T-helper 2 cell treated with Interferon-gamma antibody and Interleukin-4, amounts not matched to agents 5 μg/mL and 100 μg/mL, for 36 hours (primary cell): ENCODE measurements at regions not wholly inside any gene's neighbourhood (a gene's known extent, or its start where the extent isn't known, plus 50 kb on each side); places are given as distances from the start of the nearest gene placed in this dataset.
"Not testable (repeated sequence)": the region's sequence is repeated elsewhere in the genome, so short reads cannot be mapped to it uniquely, and the experiment has no call there.

Experiments used
- DNase-seq: peaks from one replicate; pipeline ENCODE4 v3.0.0; 2021; ENCODE audit warnings: low spot score
- H3K27ac Mint-ChIP-seq: one replicate; pipeline ENCODE4 v1.8.0; 2021; ENCODE audit warnings: mild to moderate bottlenecking, mixed read lengths
- H3K27me3 Mint-ChIP-seq: one replicate; pipeline ENCODE4 v1.8.0; 2021; ENCODE audit warnings: low read depth, mixed read lengths
- H3K36me3 Mint-ChIP-seq: one replicate; pipeline ENCODE4 v1.8.0; 2021; ENCODE audit warnings: low read depth, mixed read lengths
- H3K4me1 Mint-ChIP-seq: one replicate; pipeline ENCODE4 v1.8.0; 2021; ENCODE audit warnings: low read depth, mixed read lengths
- H3K4me3 Mint-ChIP-seq: one replicate; pipeline ENCODE4 v1.8.0; 2022; ENCODE audit warnings: mild to moderate bottlenecking, moderate library complexity, mixed read lengths
- H3K9me3 Mint-ChIP-seq: one replicate; pipeline ENCODE4 v1.8.0; 2021; ENCODE audit warnings: mixed read lengths

- H3K4me1 Mint-ChIP-seq, result no peaks in the 10 kb centered on the region
Observed at GRCh38 chr2:35962585-35963146, 392.9 kb upstream of the CRIM1 start.

GRCh38 chr2:35960596-35960995, 395.0 kb upstream of the CRIM1 start:
- Mint-ChIP-seq H3K4me3 (no peak overlapping the region), H3K4me1 (no peaks in the 10 kb centered on the region), H3K27ac (no peak overlapping the region), H3K36me3 (no peaks in the 10 kb centered on the region), H3K27me3 (no peaks in the 10 kb centered on the region), H3K9me3 (no peaks in the 10 kb centered on the region)
- DNase-seq, result no peak

More at GRCh38 chr2:35962585-35963146, 392.9 kb upstream of the CRIM1 start:
- Mint-ChIP-seq H3K27me3 (no peaks in the 10 kb centered on the region), H3K36me3 (no peaks in the 10 kb centered on the region), H3K9me3 (no peaks in the 10 kb centered on the region), H3K4me3 (no peak overlapping the region), H3K27ac (no peak overlapping the region)
- no peak for DNase-seq

- not testable (repeated sequence) for H3K27ac Mint-ChIP-seq, DNase-seq, H3K27me3 Mint-ChIP-seq, H3K36me3 Mint-ChIP-seq, H3K4me1 Mint-ChIP-seq, H3K4me3 Mint-ChIP-seq, H3K9me3 Mint-ChIP-seq
Observed at GRCh38 chr2:35957053-35957452, 398.5 kb upstream of the CRIM1 start.

- Mint-ChIP-seq H3K4me1 (no peaks in the 10 kb centered on the region), H3K9me3 (no peaks in the 10 kb centered on the region), H3K27me3 (peaks cover under 1% of the 10 kb centered on the region), H3K4me3 (no peak overlapping the region), H3K27ac (no peak overlapping the region), H3K36me3 (no peaks in the 10 kb centered on the region)
- no peak for DNase-seq
Observed at GRCh38 chr2:35946478-35946877, 409.1 kb upstream of the CRIM1 start.

GRCh38 chr2:35938838-35939237, 416.7 kb upstream of the CRIM1 start:
- peaks cover 9% of the 10 kb centered on the region for H3K27me3 Mint-ChIP-seq
- DNase-seq, result no peak
- H3K36me3 Mint-ChIP-seq, result no peaks in the 10 kb centered on the region
- no peak overlapping the region for H3K27ac Mint-ChIP-seq
- no peaks in the 10 kb centered on the region for H3K9me3 Mint-ChIP-seq
- no peaks in the 10 kb centered on the region for H3K4me1 Mint-ChIP-seq
- no peak overlapping the region for H3K4me3 Mint-ChIP-seq

- H3K9me3 Mint-ChIP-seq, result no peaks in the 10 kb centered on the region
- H3K4me1 Mint-ChIP-seq, result no peaks in the 10 kb centered on the region
- no peak for DNase-seq
- no peaks in the 10 kb centered on the region for H3K36me3 Mint-ChIP-seq
- H3K27me3 Mint-ChIP-seq, result peaks cover 3% of the 10 kb centered on the region
- H3K4me3 Mint-ChIP-seq, result no peak overlapping the region
- no peak overlapping the region for H3K27ac Mint-ChIP-seq
Observed at GRCh38 chr2:35933031-35933430, 422.5 kb upstream of the CRIM1 start.

- Mint-ChIP-seq H3K27ac (no peak overlapping the region), H3K4me1 (no peaks in the 10 kb centered on the region), H3K27me3 (peaks cover 3% of the 10 kb centered on the region), H3K4me3 (no peak overlapping the region), H3K36me3 (no peaks in the 10 kb centered on the region), H3K9me3 (no peaks in the 10 kb centered on the region)
- DNase-seq, result no peak
Observed at GRCh38 chr2:35932276-35932963, 423.2 kb upstream of the CRIM1 start.

GRCh38 chr2:35931626-35932025, 424.0 kb upstream of the CRIM1 start:
- Mint-ChIP-seq H3K9me3 (no peaks in the 10 kb centered on the region), H3K4me1 (no peaks in the 10 kb centered on the region), H3K27ac (no peak overlapping the region), H3K36me3 (no peaks in the 10 kb centered on the region), H3K4me3 (no peak overlapping the region), H3K27me3 (peaks cover 3% of the 10 kb centered on the region)
- DNase-seq, result no peak

GRCh38 chr2:35931115-35931514, 424.5 kb upstream of the CRIM1 start:
- H3K27me3 Mint-ChIP-seq, result peaks cover 3% of the 10 kb centered on the region
- H3K4me3 Mint-ChIP-seq, result no peak overlapping the region
- H3K27ac Mint-ChIP-seq, result no peak overlapping the region
- H3K36me3 Mint-ChIP-seq, result no peaks in the 10 kb centered on the region
- DNase-seq, result no peak
- H3K4me1 Mint-ChIP-seq, result no peaks in the 10 kb centered on the region
- no peaks in the 10 kb centered on the region for H3K9me3 Mint-ChIP-seq

GRCh38 chr2:35929551-35929950, 426.0 kb upstream of the CRIM1 start:
- no peak overlapping the region for H3K4me3 Mint-ChIP-seq
- H3K27ac Mint-ChIP-seq, result no peak overlapping the region
- H3K4me1 Mint-ChIP-seq, result no peaks in the 10 kb centered on the region
- H3K36me3 Mint-ChIP-seq, result no peaks in the 10 kb centered on the region
- no peak for DNase-seq
- no peaks in the 10 kb centered on the region for H3K27me3 Mint-ChIP-seq
- no peaks in the 10 kb centered on the region for H3K9me3 Mint-ChIP-seq

GRCh38 chr2:35920061-35920460, 435.5 kb upstream of the CRIM1 start:
- DNase-seq, result no peak
- H3K9me3 Mint-ChIP-seq, result no peaks in the 10 kb centered on the region
- H3K4me1 Mint-ChIP-seq, result no peaks in the 10 kb centered on the region
- no peak overlapping the region for H3K4me3 Mint-ChIP-seq
- no peaks in the 10 kb centered on the region for H3K27me3 Mint-ChIP-seq
- H3K27ac Mint-ChIP-seq, result no peak overlapping the region
- H3K36me3 Mint-ChIP-seq, result no peaks in the 10 kb centered on the region

- peaks cover 4% of the 10 kb centered on the region for H3K27me3 Mint-ChIP-seq
- H3K27ac Mint-ChIP-seq, result no peak overlapping the region
- no peak overlapping the region for H3K4me3 Mint-ChIP-seq
- H3K9me3 Mint-ChIP-seq, result no peaks in the 10 kb centered on the region
- H3K4me1 Mint-ChIP-seq, result no peaks in the 10 kb centered on the region
- no peaks in the 10 kb centered on the region for H3K36me3 Mint-ChIP-seq
- no peak for DNase-seq
Observed at GRCh38 chr2:35915261-35915660, 440.3 kb upstream of the CRIM1 start.

GRCh38 chr2:35891936-35892335, 463.6 kb upstream of the CRIM1 start:
- no peak for DNase-seq
- Mint-ChIP-seq H3K4me3 (peak overlapping the region; percentile 17), H3K9me3 (no peaks in the 10 kb centered on the region), H3K27ac (no peak overlapping the region), H3K4me1 (peaks cover 8% of the 10 kb centered on the region), H3K36me3 (no peaks in the 10 kb centered on the region), H3K27me3 (peaks cover 8% of the 10 kb centered on the region)

- Mint-ChIP-seq H3K4me1 (peaks cover 8% of the 10 kb centered on the region), H3K27me3 (peaks cover 8% of the 10 kb centered on the region), H3K36me3 (no peaks in the 10 kb centered on the region), H3K4me3 (no peak overlapping the region), H3K27ac (no peak overlapping the region), H3K9me3 (no peaks in the 10 kb centered on the region)
- no peak for DNase-seq
Observed at GRCh38 chr2:35891528-35891927, 464.1 kb upstream of the CRIM1 start.

- Mint-ChIP-seq H3K36me3 (no peaks in the 10 kb centered on the region), H3K27me3 (peaks cover 8% of the 10 kb centered on the region), H3K27ac (no peak overlapping the region), H3K4me1 (peaks cover 7% of the 10 kb centered on the region), H3K4me3 (no peak overlapping the region), H3K9me3 (no peaks in the 10 kb centered on the region)
- DNase-seq, result no peak
Observed at GRCh38 chr2:35887146-35887545, 468.4 kb upstream of the CRIM1 start.
